HEK293T (cell line): ENCODE measurements at regions not wholly inside any gene's neighbourhood (a gene's known extent, or its start where the extent isn't known, plus 50 kb on each side); places are given as distances from the start of the nearest gene placed in this dataset.
"Not testable (repeated sequence)": the region's sequence is repeated elsewhere in the genome, so short reads cannot be mapped to it uniquely, and the experiment has no call there.

Experiments used
- CTCF ChIA-PET: fragments of 350-600 bp; formaldehyde crosslinking; extraction: SDS; loops from one replicate; lab custom pipeline; 2021; ENCODE audit warnings: antibody characterized with exemption, inconsistent platforms; lab: Yijun Ruan, JAX
- POLR2A ChIA-PET: fragments of 350-600 bp; formaldehyde crosslinking; extraction: SDS; loops from one replicate; lab custom pipeline; 2020; ENCODE audit warnings: antibody characterized with exemption, inconsistent platforms; lab: Yijun Ruan, JAX
- DNase-seq: peaks from one replicate; pipeline ENCODE4 v3.0.0; 2012; ENCODE audit warnings: mixed read lengths; ENCODE audit errors: extremely low spot score
- ARNT ChIP-seq: fragments of 450-650 bp; IDR thresholded peaks from 2 replicates; pipeline ENCODE4 v1.6.1; 2017; ENCODE audit warnings: mild to moderate bottlenecking
- BHLHE40 ChIP-seq: fragments of 450-650 bp; IDR thresholded peaks from 2 replicates; pipeline ENCODE4 v1.6.1; 2016; ENCODE audit warnings: mild to moderate bottlenecking, moderate library complexity, borderline replicate concordance
- CTBP1 ChIP-seq: fragments of 450-650 bp; IDR thresholded peaks from 2 replicates; pipeline ENCODE4 v1.6.1; 2016; ENCODE audit warnings: borderline replicate concordance
- ELF4 ChIP-seq: fragments of 450-650 bp; IDR thresholded peaks from 2 replicates; pipeline ENCODE4 v1.6.1; 2017; ENCODE audit warnings: antibody characterized with exemption
- FOXA1 ChIP-seq: fragments of 450-650 bp; IDR thresholded peaks from 2 replicates; pipeline ENCODE4 v1.6.1; 2016; ENCODE audit warnings: mild to moderate bottlenecking
- FOXK2 ChIP-seq: fragments of 450-650 bp; IDR thresholded peaks from 2 replicates; pipeline ENCODE4 v1.6.1; 2016; ENCODE audit warnings: mild to moderate bottlenecking
- FOXM1 ChIP-seq: fragments of 450-650 bp; IDR thresholded peaks from 2 replicates; pipeline ENCODE4 v1.6.1; 2017; ENCODE audit warnings: mild to moderate bottlenecking, borderline replicate concordance
- HDGF ChIP-seq: fragments of 450-650 bp; IDR thresholded peaks from 2 replicates; pipeline ENCODE4 v1.6.1; 2017; ENCODE audit warnings: antibody characterized with exemption, borderline replicate concordance
- L3MBTL2 ChIP-seq: fragments of 450-650 bp; conservative IDR thresholded peaks from 2 replicates; pipeline ENCODE4 v1.6.1; 2016; ENCODE audit warnings: mild to moderate bottlenecking
- LEF1 ChIP-seq: fragments of 450-650 bp; IDR thresholded peaks from 2 replicates; pipeline ENCODE4 v1.6.1; 2017; ENCODE audit warnings: mild to moderate bottlenecking, borderline replicate concordance
- NFRKB ChIP-seq: fragments of 450-650 bp; IDR thresholded peaks from 2 replicates; pipeline ENCODE4 v1.6.1; 2016; ENCODE audit warnings: mild to moderate bottlenecking, moderate library complexity
- SP1 ChIP-seq: fragments of 450-650 bp; IDR thresholded peaks from 2 replicates; pipeline ENCODE4 v1.6.1; 2017
- SUZ12 ChIP-seq: fragments of 450-650 bp; IDR thresholded peaks from 2 replicates; pipeline ENCODE4 v1.6.1; 2016; ENCODE audit warnings: mild to moderate bottlenecking
- TARDBP ChIP-seq: fragments of 450-650 bp; IDR thresholded peaks from 2 replicates; pipeline ENCODE4 v1.6.1; 2016
- ZNF384 ChIP-seq: fragments of 450-650 bp; IDR thresholded peaks from 2 replicates; pipeline ENCODE4 v1.6.1; 2016
- TF ChIP-seq, protein P1 (sequence below): fragments of 450-650 bp; IDR thresholded peaks from 2 replicates; pipeline ENCODE4 v1.6.1; 2016

DNA sequence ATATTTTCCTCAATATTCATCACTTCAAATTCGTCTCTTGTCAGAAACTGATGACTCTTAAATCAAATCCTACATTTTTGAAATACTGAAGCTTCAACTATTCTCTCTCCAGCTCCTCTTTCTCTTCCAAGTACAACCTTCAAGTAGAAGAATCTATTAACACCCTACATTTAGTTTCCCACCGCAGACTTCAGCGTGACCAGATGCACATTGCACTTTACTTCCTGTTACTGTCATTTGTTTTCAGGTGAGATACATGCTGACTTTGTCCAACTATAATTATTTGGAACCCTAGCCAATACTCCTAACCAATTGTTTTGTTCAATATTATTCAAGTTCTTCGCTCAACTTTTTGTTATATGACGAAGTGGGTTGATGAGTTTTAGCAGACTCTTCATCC lies 116.0 kb downstream of the MRPL39 start:
- ChIA-PET POLR2A (no interaction called here), CTCF (no interaction called here)
- TF ChIP-seq SUZ12 (no peak), SP1 (no peak), CTBP1 (no peak), LEF1 (no peak), FOXM1 (no peak), FOXK2 (no peak), ZNF384 (no peak), L3MBTL2 (no peak), FOXA1 (no peak), HDGF (no peak), ARNT (no peak)
- TF ChIP-seq, protein P1, sequence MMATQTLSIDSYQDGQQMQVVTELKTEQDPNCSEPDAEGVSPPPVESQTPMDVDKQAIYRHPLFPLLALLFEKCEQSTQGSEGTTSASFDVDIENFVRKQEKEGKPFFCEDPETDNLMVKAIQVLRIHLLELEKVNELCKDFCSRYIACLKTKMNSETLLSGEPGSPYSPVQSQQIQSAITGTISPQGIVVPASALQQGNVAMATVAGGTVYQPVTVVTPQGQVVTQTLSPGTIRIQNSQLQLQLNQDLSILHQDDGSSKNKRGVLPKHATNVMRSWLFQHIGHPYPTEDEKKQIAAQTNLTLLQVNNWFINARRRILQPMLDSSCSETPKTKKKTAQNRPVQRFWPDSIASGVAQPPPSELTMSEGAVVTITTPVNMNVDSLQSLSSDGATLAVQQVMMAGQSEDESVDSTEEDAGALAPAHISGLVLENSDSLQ: no peak
- no peak for DNase-seq

GRCh38 chr21:25490742-25491141 lies 116.5 kb downstream of the MRPL39 start:
- ChIA-PET POLR2A (no interaction called here), CTCF (no interaction called here)
- DNase-seq: no peak
- TF ChIP-seq L3MBTL2 (no peak), FOXM1 (no peak), NFRKB (no peak), SUZ12 (no peak), SP1 (no peak), BHLHE40 (no peak)

DNA sequence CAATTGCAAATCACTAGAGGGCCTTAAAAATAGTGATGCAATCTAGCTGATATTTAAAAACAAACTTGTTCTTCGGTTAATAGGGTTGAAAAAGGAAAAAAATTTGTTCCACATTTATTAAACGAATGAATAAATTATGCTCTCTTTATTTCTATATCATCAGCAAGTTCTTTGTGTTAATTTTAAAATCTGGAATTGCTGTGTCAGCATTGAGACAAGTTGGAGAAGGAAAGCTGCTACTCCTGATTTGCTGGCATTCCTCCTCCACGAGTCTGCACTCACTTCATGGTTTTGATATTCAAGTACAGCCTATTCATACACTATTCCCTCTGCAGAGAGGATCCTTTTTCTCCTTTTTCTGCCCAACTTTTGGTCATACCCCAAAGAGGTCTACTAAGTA lies 117.6 kb downstream of the MRPL39 start:
- TF ChIP-seq HDGF: no peak
- POLR2A ChIA-PET: no interaction called here
- no peak for DNase-seq
- CTCF ChIA-PET: no interaction called here

- POLR2A ChIA-PET: no interaction called here
- CTCF ChIA-PET: no interaction called here
- TF ChIP-seq ZNF384: no peak
- TF ChIP-seq SP1: no peak
- TF ChIP-seq NFRKB: no peak
- TF ChIP-seq ARNT: no peak
- TF ChIP-seq FOXA1: no peak
- no peak for TF ChIP-seq BHLHE40
- no peak for TF ChIP-seq L3MBTL2
- TF ChIP-seq LEF1: no peak
- no peak for TF ChIP-seq SUZ12
- TF ChIP-seq CTBP1: no peak
- TF ChIP-seq, protein P1: no peak
- no peak for TF ChIP-seq FOXK2
- no peak for TF ChIP-seq TARDBP
- TF ChIP-seq FOXM1: no peak
- no peak for TF ChIP-seq HDGF
- TF ChIP-seq ELF4: no peak
- DNase-seq: no peak
Observed at GRCh38 chr21:25487046-25487594, 120.2 kb downstream of the MRPL39 start.

DNA sequence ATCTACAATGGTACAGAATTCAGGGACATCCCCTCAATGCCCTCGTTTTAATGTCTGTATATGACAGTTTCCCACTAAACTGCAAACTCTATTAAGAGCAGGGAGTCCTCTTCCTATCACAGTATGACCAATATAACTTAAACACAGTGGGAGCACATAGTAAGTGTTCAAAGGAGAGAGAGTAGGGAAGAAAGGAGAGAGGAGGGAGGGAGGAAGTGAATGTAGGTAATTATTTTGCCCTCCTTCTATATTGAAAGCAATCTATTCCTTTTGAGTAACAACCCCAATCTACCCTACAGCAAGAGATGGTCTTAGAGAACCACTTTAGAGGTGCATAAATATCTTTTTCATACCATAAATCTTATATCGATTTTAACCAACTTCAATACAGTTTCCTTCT lies 121.4 kb downstream of the MRPL39 start:
- no peak for TF ChIP-seq FOXA1
- TF ChIP-seq BHLHE40: no peak
- no peak for TF ChIP-seq L3MBTL2
- no peak for TF ChIP-seq SUZ12
- TF ChIP-seq ELF4: no peak
- no peak for TF ChIP-seq HDGF
- TF ChIP-seq LEF1: no peak
- no peak for TF ChIP-seq ARNT
- no peak for TF ChIP-seq SP1
- no peak for TF ChIP-seq NFRKB
- no peak for TF ChIP-seq TARDBP
- no peak for TF ChIP-seq CTBP1
- TF ChIP-seq, protein P1: no peak
- TF ChIP-seq ZNF384: no peak
- TF ChIP-seq FOXM1: no peak
- CTCF ChIA-PET: no interaction called here
- DNase-seq: no peak
- POLR2A ChIA-PET: no interaction called here

DNA sequence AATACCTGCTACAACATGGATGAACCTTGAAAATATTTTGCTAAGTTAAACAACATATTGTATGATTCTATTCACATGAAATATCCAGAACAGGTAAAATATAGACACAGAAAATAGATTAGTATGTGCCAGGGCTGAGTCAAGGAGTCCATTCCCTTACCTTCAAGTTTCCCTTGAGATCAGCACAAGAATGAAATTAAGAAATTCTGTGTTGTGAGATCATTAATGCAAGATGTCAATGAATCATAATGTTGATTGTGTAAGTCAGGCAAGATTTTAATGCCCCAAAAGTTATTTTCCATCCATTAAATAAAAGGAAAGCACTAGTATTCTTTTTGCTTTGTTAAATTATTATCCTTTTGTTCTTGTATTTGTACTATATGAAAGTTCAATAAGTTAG lies 139.4 kb downstream of the MRPL39 start:
- DNase-seq: no peak
- POLR2A ChIA-PET: no interaction called here
- TF ChIP-seq FOXM1: no peak
- no peak for TF ChIP-seq SP1
- no peak for TF ChIP-seq TARDBP
- TF ChIP-seq L3MBTL2: no peak
- no peak for TF ChIP-seq BHLHE40
- TF ChIP-seq NFRKB: no peak
- TF ChIP-seq, protein P1: no peak
- no peak for TF ChIP-seq LEF1
- no peak for TF ChIP-seq CTBP1
- TF ChIP-seq FOXK2: no peak
- TF ChIP-seq ELF4: no peak
- no peak for TF ChIP-seq ZNF384
- no peak for TF ChIP-seq SUZ12
- no peak for TF ChIP-seq HDGF
- TF ChIP-seq ARNT: no peak
- no peak for TF ChIP-seq FOXA1
- CTCF ChIA-PET: no interaction called here

DNA sequence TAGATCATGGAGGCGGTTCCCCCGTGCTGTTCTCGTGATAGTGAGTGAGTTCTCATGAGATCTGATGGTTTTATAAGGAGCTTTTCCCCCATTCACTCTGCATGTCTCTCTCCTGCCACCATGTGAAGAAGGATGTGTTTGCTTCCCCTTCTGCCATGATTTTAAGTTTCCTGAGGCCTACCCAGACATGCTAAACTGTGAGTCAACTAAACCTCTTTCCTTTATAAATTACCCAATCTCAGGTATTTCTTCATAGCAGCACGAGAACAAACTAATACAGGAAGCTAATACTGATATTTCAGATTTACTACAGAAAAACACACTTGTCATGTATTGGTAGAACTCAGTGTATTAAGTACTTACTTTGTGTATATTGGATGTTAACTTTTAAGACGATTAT lies 140.2 kb downstream of the MRPL39 start:
- DNase-seq, CTCF ChIA-PET, POLR2A ChIA-PET: not testable (repeated sequence)
